HG03378 (cell line): ENCODE measurements at regions not wholly inside any gene's neighbourhood (a gene's known extent, or its start where the extent isn't known, plus 50 kb on each side); places are given as distances from the start of the nearest gene placed in this dataset.
"Not testable (repeated sequence)": the region's sequence is repeated elsewhere in the genome, so short reads cannot be mapped to it uniquely, and the experiment has no call there.

Experiments
- ATAC-seq: cut with Tn5 transposase; IDR thresholded peaks from one replicate; pipeline ENCODE4 v1.9.1; 2021; ENCODE audit warnings: mild to moderate bottlenecking, moderate library complexity; ENCODE audit not compliant: unreplicated experiment

DNA sequence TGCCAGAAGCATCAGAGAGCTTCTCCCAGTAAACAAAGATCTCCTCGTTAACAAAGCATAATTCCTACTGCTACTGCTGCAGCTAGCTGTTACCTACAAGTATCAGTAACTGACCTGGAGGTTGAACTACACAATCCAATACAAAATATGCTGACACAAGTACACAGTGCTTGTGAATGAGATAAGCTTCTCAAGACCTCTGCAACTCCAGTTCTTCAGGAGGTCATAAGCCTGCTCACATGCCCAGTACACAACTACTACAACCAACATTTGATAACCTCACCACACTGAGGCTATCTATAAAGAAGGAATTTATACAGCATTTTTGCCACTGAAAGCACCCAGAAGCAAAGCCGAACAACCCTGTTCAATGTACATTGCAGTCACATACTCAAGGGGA is 66.7 kb upstream of the SMARCAD1 start:
- ATAC-seq = no peak

DNA sequence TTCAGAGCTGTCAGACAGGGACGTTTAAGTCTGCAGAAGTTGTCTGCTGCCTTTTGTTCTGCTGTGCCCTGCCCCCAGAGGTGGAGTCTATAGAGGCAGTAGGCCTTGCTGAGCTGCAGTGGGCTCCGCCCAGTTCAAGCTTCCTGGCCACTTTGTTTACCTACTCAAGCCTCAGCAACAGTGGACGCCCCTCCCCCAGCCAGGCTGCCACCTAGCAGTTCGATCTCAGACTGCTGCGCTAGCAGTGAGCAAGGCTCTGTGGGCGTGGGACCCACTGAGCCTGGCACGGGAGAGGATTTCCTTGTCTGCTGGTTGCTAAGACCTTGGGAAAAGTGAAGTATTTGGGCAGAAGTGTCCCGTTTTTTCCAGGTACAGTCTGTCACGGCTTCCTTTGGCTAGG is 59.6 kb upstream of the SMARCAD1 start:
- not testable (repeated sequence) for ATAC-seq

DNA sequence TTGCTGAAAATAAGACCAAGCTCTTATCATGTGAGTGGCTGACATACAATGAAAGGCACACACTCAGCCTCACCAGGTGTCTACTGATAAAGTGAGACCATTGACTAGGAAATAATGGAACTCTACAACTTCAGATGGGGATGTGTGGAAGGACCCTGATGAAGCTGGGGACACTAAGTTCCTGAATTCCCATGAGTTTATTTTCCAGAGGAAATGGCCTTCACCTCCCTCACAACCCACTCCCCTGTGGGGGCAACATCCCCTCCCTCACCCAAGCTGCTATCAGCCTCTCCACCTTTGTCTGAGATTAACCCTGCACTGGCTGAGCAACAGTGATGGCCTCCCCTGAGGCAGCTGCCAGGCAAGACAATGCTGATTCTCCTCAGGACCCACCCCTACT is 55.2 kb upstream of the SMARCAD1 start:
- ATAC-seq = no peak

DNA sequence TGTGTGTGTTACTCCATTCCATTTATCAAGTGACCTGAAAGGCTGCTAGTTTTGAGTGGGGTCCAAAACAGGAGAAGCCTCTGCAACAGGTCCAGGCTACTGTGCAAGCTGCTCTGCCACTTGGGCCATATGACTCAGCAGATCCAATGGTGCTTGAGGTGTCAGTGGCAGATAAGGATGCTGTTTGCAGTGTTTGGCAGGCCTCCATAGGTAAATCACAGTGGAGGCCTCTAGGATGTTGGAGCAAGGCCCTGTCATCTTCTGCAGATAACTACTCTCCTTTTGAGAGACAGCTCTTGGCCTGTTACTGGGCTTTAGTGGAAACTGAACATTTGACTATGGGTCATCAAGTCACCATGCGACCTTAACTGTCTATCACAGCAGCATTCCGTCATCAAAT is 52.3 kb upstream of the SMARCAD1 start:
- not testable (repeated sequence) for ATAC-seq

DNA sequence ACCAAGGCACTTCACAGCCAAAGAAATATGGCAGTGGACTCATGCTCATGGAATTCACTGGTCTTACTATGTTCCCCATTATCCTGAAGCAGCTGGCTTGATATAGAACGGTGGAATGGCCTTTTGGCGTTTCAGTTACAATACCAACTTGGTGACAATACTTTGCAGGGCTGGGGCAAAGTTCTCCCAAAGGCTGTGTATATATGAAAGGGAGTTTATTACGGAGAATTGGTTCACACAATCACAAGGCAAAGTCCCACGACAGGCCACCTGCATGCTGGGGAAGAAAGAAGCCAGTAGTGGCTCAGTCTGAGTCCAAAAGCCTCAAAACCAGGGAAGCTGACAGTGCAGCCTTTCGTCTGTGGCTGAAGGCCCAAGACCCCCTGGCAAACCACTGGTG is 50.8 kb upstream of the SMARCAD1 start:
- ATAC-seq = no peak
